Sigmoid colon (tissue), 4 donors: ENCODE measurements at regions not wholly inside any gene's neighbourhood (a gene's known extent, or its start where the extent isn't known, plus 50 kb on each side); places are given as distances from the start of the nearest gene placed in this dataset.

Experiments
- EP300 ChIP-seq, 4 donors: sonication (generic); formaldehyde crosslinking; IDR thresholded peaks; one replicate each; pipeline ENCODE4 v1.6.1; 2017; ENCODE audit warnings: antibody characterized with exemption in 4 of 4
- TF ChIP-seq, protein P1 (sequence below), 4 experiments: fragments of 450-650 bp in 3 of 4; fragments of 200-600 bp in 1 of 4; IDR thresholded peaks; one replicate each; pipeline ENCODE4 v1.5.1; 2016 to 2019; ENCODE audit warnings: antibody characterized with exemption in 4 of 4, mild to moderate bottlenecking in 3 of 4, moderate library complexity in 2 of 4

DNA sequence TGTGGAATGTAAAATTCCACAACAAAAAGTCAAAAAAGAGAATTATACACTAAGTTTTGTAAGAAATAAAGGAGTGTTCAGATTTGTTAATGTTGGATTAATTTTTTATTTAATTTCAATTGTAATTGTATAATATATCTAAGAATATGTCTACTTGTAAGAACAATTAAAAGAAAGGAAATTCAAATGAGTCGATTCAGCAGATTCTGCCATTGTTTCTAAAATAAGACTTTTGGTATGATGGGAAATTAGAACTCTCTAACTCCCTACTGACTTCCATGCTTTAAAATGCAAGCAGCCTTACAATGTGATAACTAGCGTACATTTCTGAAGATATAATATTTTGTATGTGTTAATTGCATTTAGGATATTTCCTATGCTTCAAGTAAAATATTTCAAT, 395.9 kb upstream of the ZNF717 start:
- no peak for TF ChIP-seq EP300 (IDR thresholded peaks at IDR 0.05)
- TF ChIP-seq, protein P1, sequence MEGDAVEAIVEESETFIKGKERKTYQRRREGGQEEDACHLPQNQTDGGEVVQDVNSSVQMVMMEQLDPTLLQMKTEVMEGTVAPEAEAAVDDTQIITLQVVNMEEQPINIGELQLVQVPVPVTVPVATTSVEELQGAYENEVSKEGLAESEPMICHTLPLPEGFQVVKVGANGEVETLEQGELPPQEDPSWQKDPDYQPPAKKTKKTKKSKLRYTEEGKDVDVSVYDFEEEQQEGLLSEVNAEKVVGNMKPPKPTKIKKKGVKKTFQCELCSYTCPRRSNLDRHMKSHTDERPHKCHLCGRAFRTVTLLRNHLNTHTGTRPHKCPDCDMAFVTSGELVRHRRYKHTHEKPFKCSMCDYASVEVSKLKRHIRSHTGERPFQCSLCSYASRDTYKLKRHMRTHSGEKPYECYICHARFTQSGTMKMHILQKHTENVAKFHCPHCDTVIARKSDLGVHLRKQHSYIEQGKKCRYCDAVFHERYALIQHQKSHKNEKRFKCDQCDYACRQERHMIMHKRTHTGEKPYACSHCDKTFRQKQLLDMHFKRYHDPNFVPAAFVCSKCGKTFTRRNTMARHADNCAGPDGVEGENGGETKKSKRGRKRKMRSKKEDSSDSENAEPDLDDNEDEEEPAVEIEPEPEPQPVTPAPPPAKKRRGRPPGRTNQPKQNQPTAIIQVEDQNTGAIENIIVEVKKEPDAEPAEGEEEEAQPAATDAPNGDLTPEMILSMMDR (IDR thresholded peaks at IDR 0.05) = no peak
